OCI-LY7 (cell line): ENCODE measurements at regions not wholly inside any gene's neighbourhood (a gene's known extent, or its start where the extent isn't known, plus 50 kb on each side); places are given as distances from the start of the nearest gene placed in this dataset.

Source experiments
- CTCF ChIP-seq: fragments of 200-600 bp; sonication (generic); conservative IDR thresholded peaks from 2 replicates; pipeline ENCODE4 v1.5.1; 2014; ENCODE audit warnings: mild to moderate bottlenecking, antibody characterized with exemption, low read length, moderate library complexity, mixed read lengths
- EZH2phosphoT487 ChIP-seq: fragments of 200-600 bp; sonication (generic); IDR thresholded peaks from 2 replicates; pipeline ENCODE4 v1.6.1; 2018; ENCODE audit warnings: low read depth, borderline replicate concordance, mild to moderate bottlenecking, mixed run types, antibody characterized with exemption, low read length, moderate library complexity, mixed read lengths

DNA sequence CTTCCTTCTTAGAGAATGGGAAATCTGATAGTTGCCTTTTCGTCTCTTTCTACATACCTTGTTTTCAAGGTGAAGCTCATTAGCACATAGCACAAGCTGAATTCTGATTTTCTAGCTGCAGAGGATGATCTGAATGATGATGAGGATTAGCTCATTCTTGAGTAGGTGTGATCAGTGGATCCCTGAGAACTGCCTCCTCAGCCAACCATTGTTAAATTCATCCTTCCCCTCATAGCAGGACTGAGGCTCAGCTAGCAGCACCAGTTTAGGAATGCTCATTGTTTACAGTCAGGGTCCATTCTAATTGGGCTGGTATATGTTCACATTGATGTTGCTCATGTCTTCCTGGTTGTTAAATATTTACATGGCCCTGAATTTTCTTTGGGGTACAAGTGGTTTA lies 299.9 kb upstream of the MME start:
- TF ChIP-seq CTCF (no peak), EZH2phosphoT487 (no peak)
